ENCODE measurements at regions not wholly inside any gene's neighbourhood (a gene's known extent, or its start where the extent isn't known, plus 50 kb on each side); places are given as distances from the start of the nearest gene placed in this dataset.

DNA sequence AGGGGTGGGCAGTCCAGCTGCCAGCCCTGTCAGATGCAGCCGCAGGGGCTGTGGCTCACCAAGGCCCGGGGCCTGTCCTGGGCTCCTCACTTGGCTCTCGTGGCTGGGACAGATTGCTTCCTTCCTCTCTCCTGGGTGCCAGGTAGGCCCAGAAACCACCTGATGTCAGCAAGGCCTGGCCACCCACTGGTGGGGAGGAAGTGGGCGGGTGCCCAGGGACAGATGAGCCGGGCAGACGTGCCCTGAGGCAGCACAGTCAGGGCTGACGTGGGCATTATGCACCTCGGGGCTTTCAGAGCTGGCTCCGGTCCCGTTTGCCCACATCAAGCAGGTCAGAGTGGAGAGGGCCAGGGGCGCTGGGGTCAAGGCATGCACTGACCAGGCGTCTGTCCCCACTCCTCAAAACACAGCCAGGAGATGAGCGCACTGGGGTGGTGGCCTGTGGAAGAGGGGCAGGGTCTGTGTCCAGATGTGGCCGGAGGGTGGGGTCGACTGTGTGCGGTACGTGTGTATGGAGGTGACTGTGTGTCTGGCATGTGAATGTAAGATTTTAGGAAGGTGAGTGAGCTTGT is 133.2 kb upstream of the PTPN1 start:
- Histone ChIP-seq H3K4me1 (ENCODE audit: control insufficient read depth in 2 of 3, insufficient read depth in 2 of 3, low read depth in 1 of 3, low read length in 3 of 3) (peaks cover 0 to 7% (median 7%) of the 10 kb centered on the region in 3 donors), H3K27ac (ENCODE audit: low read depth in 2 of 2, low read length in 2 of 2) (no peak overlapping the region), H3K36me3 (ENCODE audit: control insufficient read depth in 2 of 3, insufficient read depth in 3 of 3, low read length in 3 of 3) (no peaks in the 10 kb centered on the region), H3K4me3 (ENCODE audit: low read length in 3 of 3) (no peak overlapping the region), H3K9ac (ENCODE audit: low read length in 3 of 3) (no peak overlapping the region), H3K27me3 (ENCODE audit: control insufficient read depth, insufficient read depth, low read length) (no peaks in the 10 kb centered on the region), H3K9me3 (ENCODE audit: control insufficient read depth in 2 of 3, insufficient read depth in 1 of 3, low read length in 3 of 3) (no peaks in the 10 kb centered on the region)
- TF ChIP-seq, protein P1, sequence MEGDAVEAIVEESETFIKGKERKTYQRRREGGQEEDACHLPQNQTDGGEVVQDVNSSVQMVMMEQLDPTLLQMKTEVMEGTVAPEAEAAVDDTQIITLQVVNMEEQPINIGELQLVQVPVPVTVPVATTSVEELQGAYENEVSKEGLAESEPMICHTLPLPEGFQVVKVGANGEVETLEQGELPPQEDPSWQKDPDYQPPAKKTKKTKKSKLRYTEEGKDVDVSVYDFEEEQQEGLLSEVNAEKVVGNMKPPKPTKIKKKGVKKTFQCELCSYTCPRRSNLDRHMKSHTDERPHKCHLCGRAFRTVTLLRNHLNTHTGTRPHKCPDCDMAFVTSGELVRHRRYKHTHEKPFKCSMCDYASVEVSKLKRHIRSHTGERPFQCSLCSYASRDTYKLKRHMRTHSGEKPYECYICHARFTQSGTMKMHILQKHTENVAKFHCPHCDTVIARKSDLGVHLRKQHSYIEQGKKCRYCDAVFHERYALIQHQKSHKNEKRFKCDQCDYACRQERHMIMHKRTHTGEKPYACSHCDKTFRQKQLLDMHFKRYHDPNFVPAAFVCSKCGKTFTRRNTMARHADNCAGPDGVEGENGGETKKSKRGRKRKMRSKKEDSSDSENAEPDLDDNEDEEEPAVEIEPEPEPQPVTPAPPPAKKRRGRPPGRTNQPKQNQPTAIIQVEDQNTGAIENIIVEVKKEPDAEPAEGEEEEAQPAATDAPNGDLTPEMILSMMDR (IDR thresholded peaks at IDR 0.05; ENCODE audit: borderline replicate concordance, extremely low read depth, insufficient read depth): no peak
- intact Hi-C loops (cut with DNase I): no loop called here
- peak in 1 of 5 donors; percentile 70 for DNase-seq
- FAIRE-seq: no peak

DNA sequence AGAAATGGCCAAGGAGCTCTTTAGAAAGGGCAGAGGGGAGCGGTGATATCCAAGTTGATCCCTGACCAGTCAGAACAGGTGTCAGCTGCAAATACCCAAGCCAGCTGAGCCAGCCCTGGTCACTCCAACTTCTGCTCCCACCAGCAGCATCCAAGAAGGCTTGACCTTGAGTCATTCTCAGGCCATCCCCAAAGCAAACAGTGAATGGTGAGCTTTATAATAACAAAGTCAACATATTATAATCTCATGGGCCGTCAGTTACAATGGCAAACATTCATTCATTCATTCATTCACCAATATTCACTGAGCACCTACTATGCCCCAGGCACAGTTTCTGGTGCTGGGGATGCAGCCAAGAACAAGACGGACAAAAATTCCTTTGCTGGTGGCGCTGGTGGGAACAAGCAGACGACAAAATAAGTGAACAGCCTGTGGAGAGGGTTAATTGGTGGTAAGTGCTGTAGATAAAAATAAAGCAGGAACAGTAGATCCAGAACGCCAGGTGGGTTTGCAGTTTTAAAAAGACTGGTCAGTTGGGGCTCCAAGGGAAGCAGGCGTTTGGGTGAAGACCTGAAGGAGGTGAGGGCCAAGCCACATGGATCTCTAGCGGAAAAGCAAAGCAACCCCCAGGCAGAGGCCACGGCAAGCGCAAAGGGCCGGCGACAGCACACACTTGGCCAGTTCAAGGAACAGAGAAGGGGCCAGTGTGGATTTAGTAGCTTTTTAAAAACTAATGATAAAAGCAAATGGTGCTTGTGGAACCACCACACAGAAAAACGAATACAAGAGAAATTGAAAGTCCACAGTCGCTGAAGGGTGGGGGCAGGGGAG is 131.8 kb upstream of the PTPN1 start:
- Histone ChIP-seq H3K4me1 (ENCODE audit: control insufficient read depth in 2 of 3, insufficient read depth in 2 of 3, low read depth in 1 of 3, low read length in 3 of 3) (peaks cover 0 to 12% (median 7%) of the 10 kb centered on the region in 3 donors), H3K36me3 (ENCODE audit: control insufficient read depth in 2 of 3, insufficient read depth in 3 of 3, low read length in 3 of 3) (no peaks in the 10 kb centered on the region), H3K9ac (ENCODE audit: low read length in 3 of 3) (peak overlapping the region in 1 of 3 donors; percentile 47), H3K9me3 (ENCODE audit: control insufficient read depth in 2 of 3, insufficient read depth in 1 of 3, low read length in 3 of 3) (no peaks in the 10 kb centered on the region), H3K27ac (ENCODE audit: low read depth in 2 of 2, low read length in 2 of 2) (peak overlapping the region; percentile 15 to 90), H3K4me3 (ENCODE audit: low read length in 3 of 3) (no peak overlapping the region), H3K27me3 (ENCODE audit: control insufficient read depth, insufficient read depth, low read length) (no peaks in the 10 kb centered on the region)
- DNase-seq (peak in 1 of 5 donors; percentile 62), FAIRE-seq (no peak)
- intact Hi-C loops (cut with DNase I): no loop called here
- TF ChIP-seq, protein P1 (IDR thresholded peaks at IDR 0.05; ENCODE audit: borderline replicate concordance, extremely low read depth, insufficient read depth): no peak

DNA sequence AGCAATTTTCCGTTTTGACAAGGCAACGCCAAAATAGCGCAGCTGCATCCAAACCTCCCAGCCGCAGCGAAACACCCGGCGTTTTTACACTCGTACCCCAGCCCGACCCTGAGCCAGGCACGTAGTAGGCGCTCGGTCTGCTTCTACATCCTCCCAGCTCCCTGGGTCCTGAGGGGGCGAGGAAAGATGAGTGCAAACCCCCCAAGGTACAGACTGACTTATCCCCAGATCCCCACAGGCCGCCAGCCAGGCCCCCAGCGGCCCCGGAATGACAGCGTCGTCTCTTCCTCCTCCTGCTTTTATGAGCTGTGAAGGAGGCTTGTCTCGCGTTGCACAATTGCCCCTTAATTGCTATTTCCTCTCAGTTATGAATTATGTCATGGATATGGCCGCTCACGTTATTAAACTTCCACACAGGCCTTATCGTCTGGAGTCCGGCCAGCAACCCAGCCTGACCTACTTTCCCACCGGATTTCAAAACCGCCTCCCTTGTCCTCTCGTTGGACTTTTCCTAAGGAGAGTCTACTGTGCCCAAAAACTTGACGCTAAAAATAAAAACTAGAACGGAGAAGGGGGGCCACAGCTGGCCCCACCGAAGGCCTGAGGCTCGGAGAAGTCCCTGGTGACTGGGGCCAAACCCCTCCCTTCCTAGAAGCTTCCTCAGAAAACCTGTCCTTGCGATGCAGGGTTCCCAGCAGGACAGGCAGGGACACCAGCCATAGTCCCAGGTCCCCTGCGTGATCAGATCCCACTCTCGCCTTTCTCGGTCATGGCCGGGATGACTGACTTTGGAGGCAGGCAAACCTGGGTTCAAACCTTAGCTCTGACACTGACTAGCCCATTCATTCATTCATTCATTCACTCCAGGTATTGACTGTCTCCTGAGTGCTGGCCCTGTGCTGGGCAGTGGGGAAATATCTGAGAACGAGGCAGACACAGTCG is 130.9 kb upstream of the PTPN1 start:
- no peak overlapping the region for H3K4me3 ChIP-seq (ENCODE audit: low read length in 3 of 3)
- no peak for FAIRE-seq
- intact Hi-C loops (cut with DNase I): no loop called here
- H3K9ac ChIP-seq (ENCODE audit: low read length in 3 of 3): peak overlapping the region in 2 of 3 donors; percentile 24 to 47
- H3K27me3 ChIP-seq (ENCODE audit: control insufficient read depth, insufficient read depth, low read length): no peaks in the 10 kb centered on the region
- TF ChIP-seq, protein P1 (IDR thresholded peaks at IDR 0.05; ENCODE audit: borderline replicate concordance, extremely low read depth, insufficient read depth): no peak
- peak; percentile 45 to 95 (median 60) for DNase-seq
- H3K36me3 ChIP-seq (ENCODE audit: control insufficient read depth in 2 of 3, insufficient read depth in 3 of 3, low read length in 3 of 3): no peaks in the 10 kb centered on the region
- H3K9me3 ChIP-seq (ENCODE audit: control insufficient read depth in 2 of 3, insufficient read depth in 1 of 3, low read length in 3 of 3): no peaks in the 10 kb centered on the region
- H3K4me1 ChIP-seq (ENCODE audit: control insufficient read depth in 2 of 3, insufficient read depth in 2 of 3, low read depth in 1 of 3, low read length in 3 of 3): peaks cover 0 to 14% (median 7%) of the 10 kb centered on the region in 3 donors
- H3K27ac ChIP-seq (ENCODE audit: low read depth in 2 of 2, low read length in 2 of 2): peak overlapping the region; percentile 15 to 90

All from kidney (tissue), 13 donors.